ENCODE measurements at regions not wholly inside any gene's neighbourhood (a gene's known extent, or its start where the extent isn't known, plus 50 kb on each side); places are given as distances from the start of the nearest gene placed in this dataset.

DNA sequence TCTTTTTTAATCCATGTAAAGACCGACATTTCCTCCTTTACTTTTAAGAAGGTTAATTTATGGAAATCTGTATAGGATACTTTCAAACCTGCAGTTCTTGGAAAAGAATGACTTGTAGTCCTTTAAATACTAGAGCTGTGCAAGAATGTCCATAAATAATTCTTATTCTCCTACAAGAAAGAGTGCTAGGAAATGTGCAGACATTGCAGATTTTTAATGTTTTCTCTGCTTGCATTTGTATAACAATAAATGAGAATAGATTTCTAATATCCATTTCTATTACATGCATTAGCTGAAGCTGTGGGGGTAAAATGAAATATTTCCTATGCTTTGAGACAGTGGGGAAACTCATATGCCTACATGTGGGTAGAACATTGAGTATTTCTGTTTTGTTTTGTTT is 607.2 kb upstream of the NOVA1 start:
- DNase-seq (ENCODE audit: low spot score), result no peak
- in situ Hi-C loops (cut with MboI; ENCODE audit: low pct_unique_long_range_greater_than_20kb, low sequenced_read_pairs, unreplicated experiment), result no loop called here
- TF ChIP-seq, protein P1, sequence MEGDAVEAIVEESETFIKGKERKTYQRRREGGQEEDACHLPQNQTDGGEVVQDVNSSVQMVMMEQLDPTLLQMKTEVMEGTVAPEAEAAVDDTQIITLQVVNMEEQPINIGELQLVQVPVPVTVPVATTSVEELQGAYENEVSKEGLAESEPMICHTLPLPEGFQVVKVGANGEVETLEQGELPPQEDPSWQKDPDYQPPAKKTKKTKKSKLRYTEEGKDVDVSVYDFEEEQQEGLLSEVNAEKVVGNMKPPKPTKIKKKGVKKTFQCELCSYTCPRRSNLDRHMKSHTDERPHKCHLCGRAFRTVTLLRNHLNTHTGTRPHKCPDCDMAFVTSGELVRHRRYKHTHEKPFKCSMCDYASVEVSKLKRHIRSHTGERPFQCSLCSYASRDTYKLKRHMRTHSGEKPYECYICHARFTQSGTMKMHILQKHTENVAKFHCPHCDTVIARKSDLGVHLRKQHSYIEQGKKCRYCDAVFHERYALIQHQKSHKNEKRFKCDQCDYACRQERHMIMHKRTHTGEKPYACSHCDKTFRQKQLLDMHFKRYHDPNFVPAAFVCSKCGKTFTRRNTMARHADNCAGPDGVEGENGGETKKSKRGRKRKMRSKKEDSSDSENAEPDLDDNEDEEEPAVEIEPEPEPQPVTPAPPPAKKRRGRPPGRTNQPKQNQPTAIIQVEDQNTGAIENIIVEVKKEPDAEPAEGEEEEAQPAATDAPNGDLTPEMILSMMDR (IDR thresholded peaks at IDR 0.05; ENCODE audit: extremely low read depth, insufficient read depth, missing control alignments), result no peak

DNA sequence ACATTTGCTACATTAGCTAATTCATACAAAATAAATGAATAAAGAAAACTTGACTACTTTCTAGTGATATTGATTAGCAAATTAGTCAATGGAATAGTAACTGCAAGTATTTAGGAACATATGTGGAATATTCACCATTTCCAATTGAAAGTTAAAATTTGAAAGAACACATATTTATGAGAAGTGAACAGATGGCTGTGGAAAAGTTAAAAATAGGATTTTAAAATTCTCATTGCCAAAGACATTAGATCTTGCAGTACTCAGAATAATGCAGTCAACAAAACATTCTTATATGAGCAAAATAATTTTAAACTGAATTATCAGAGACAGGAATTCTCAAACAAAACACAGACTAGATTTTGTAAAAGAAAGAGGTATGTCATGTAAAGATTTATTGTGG is 613.9 kb upstream of the NOVA1 start:
- in situ Hi-C loops (cut with MboI; ENCODE audit: low pct_unique_long_range_greater_than_20kb, low sequenced_read_pairs, unreplicated experiment), result no loop called here
- TF ChIP-seq, protein P1 (IDR thresholded peaks at IDR 0.05; ENCODE audit: extremely low read depth, insufficient read depth, missing control alignments), result no peak
- DNase-seq (ENCODE audit: low spot score), result no peak

- TF ChIP-seq, protein P1 (IDR thresholded peaks at IDR 0.05; ENCODE audit: extremely low read depth, insufficient read depth, missing control alignments), result no peak
- in situ Hi-C loops (cut with MboI; ENCODE audit: low pct_unique_long_range_greater_than_20kb, low sequenced_read_pairs, unreplicated experiment), result no loop called here
- DNase-seq (ENCODE audit: low spot score), result no peak
Measured at GRCh38 chr14:27222671-27223070, 624.8 kb upstream of the NOVA1 start.

- DNase-seq (ENCODE audit: low spot score), result no peak
- in situ Hi-C loops (cut with MboI; ENCODE audit: low pct_unique_long_range_greater_than_20kb, low sequenced_read_pairs, unreplicated experiment), result no loop called here
- TF ChIP-seq, protein P1 (IDR thresholded peaks at IDR 0.05; ENCODE audit: extremely low read depth, insufficient read depth, missing control alignments), result no peak
Measured at GRCh38 chr14:27223906-27224305, 626.1 kb upstream of the NOVA1 start.

DNA sequence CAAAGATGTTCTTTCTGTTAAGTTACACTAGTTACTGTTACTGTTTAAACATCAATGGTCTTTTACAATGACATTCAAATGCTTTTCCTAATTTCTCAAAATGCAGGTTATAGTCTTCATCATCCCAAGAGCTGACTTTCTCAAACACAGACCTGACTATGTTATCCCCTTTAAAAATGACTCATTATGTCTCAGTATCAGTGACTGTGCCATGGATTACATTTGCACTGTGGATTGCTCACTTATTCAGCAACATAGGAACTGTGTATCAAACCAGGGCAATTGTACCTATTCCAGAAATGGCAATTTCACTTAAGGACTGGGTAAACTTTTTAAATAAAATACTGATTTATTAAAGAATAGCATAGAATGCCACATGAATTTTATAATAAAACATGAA is 630.2 kb upstream of the NOVA1 start:
- TF ChIP-seq, protein P1 (IDR thresholded peaks at IDR 0.05; ENCODE audit: extremely low read depth, insufficient read depth, missing control alignments), result no peak
- in situ Hi-C loops (cut with MboI; ENCODE audit: low pct_unique_long_range_greater_than_20kb, low sequenced_read_pairs, unreplicated experiment), result no loop called here
- no peak for DNase-seq (ENCODE audit: low spot score)

DNA sequence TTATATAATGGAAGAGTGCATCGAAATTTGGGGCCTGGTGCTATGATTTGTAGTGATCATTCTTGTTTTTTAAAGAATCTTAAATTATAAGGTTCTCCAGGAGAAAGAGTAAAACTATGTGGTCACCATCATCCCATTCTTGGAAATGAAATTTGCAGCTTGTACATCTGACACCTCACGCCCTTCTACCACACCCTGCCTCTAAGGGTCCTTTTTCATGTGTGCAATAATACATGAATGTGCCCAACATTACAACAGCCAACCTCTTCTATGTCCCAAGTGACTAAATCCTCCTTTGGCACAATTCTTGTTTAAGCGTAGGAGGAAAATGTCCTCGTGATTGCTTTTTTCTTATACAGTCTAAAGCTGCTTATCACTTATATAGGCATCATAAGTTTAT is 636.5 kb upstream of the NOVA1 start:
- TF ChIP-seq, protein P1 (IDR thresholded peaks at IDR 0.05; ENCODE audit: extremely low read depth, insufficient read depth, missing control alignments), result no peak
- no peak for DNase-seq (ENCODE audit: low spot score)
- in situ Hi-C loops (cut with MboI; ENCODE audit: low pct_unique_long_range_greater_than_20kb, low sequenced_read_pairs, unreplicated experiment), result no loop called here

DNA sequence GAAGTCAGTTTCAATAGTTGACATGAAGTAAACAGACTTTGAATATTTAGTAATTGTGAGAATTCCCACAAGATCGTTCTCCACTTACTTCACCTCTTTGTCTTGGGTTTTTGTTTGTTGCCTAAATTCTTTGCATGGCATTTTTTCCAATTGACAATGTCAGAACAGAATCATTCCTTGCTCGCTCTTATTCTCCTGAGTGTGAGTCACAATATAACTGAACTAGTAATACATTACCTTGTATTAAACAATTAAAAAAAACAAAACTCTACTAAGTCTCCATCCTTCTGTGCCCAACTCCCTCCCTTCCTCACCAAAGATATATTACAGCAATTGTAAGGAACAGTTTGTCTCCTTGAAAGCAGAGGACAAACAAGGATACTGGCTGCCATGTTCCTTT is 638.8 kb upstream of the NOVA1 start:
- in situ Hi-C loops (cut with MboI; ENCODE audit: low pct_unique_long_range_greater_than_20kb, low sequenced_read_pairs, unreplicated experiment), result no loop called here
- no peak for DNase-seq (ENCODE audit: low spot score)
- TF ChIP-seq, protein P1 (IDR thresholded peaks at IDR 0.05; ENCODE audit: extremely low read depth, insufficient read depth, missing control alignments), result no peak
